Astrocyte of the spinal cord (primary cell): ENCODE measurements at regions not wholly inside any gene's neighbourhood (a gene's known extent, or its start where the extent isn't known, plus 50 kb on each side); places are given as distances from the start of the nearest gene placed in this dataset.

Experiments
- DNase-seq: peaks from one replicate; pipeline ENCODE4 v3.0.0; 2011; ENCODE audit warnings: low read depth, low spot score
- H3K4me3 ChIP-seq: 2 replicates; pipeline ENCODE4 v1.5.1; 2011; ENCODE audit warnings: low read depth, mild to moderate bottlenecking, low read length, moderate library complexity
- CTCF ChIP-seq: IDR thresholded peaks from 2 replicates; pipeline ENCODE4 v1.5.1; 2012; ENCODE audit warnings: low read depth, mild to moderate bottlenecking, low read length, inconsistent platforms
- in situ Hi-C: cut with HindIII; loops from 2 replicates; pipeline ENCODE4 v1.10.0; 2017; ENCODE audit warnings: low sequenced_read_pairs

GRCh38 chr7:36019980-36020379, 133.1 kb upstream of the EEPD1 start:
- in situ Hi-C loops, result no loop called here
- TF ChIP-seq CTCF, result no peak
- DNase-seq, result no peak
- H3K4me3 ChIP-seq, result no peak overlapping the region

DNA sequence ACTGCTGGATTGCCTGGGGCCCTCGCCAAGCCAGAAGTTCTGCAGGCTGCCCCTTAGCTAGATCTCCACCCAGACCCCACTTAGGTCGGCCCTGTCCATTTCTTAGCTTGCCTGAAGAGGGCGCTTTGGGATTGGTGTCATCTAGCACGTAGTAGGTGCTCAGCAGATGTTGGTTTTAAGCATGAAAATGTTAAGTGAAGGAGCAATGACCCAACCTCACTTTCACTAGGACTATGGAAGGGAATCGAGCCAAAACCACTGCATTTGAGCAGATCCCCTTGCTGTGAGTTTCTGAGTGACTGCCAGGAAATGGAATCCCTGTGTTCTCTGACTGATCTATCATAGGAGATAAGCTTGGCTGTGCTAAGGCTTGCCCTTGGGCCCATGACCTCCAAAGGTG, 131.7 kb upstream of the EEPD1 start:
- in situ Hi-C loops, result no loop called here
- H3K4me3 ChIP-seq, result no peak overlapping the region
- peak; percentile 45 for TF ChIP-seq CTCF
- no peak for DNase-seq

DNA sequence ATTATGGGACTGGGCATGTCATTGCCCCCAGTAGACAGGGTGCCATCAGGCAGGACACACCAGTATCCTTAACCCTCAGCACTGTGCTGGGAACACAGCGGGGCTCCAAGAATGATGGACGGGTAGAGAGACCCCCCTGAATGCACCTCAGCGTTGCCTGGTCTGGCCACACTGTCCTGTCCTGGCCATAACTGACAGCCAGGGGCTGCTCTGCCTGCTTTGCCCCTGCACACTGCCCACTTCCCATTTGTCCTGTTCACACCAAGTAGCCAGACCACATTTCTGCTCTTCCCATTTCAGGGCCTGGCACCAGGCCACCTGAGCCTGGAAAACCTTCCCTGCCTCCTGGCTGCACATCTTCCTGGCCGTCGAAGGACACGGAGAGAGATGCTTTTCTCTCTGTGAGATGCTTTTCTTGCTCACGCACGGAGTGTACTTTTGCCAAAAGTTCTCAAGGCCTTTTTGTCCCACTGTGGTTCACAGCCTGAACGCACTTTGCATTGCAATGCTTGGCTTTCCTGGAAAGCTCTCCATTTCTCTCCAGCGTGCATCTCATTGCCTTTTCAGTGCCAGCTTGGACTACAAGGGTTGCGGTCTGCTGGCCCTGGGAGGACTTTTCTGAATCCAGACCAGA, 131.0 kb upstream of the EEPD1 start:
- no peak overlapping the region for H3K4me3 ChIP-seq
- in situ Hi-C loops, result no loop called here
- no peak for TF ChIP-seq CTCF
- DNase-seq, result no peak

GRCh38 chr7:36023033-36023560, 130.0 kb upstream of the EEPD1 start:
- no peak overlapping the region for H3K4me3 ChIP-seq
- DNase-seq, result no peak
- no peak for TF ChIP-seq CTCF
- in situ Hi-C loops, result no loop called here

- DNase-seq, result no peak
- TF ChIP-seq CTCF, result no peak
- in situ Hi-C loops, result no loop called here
- no peak overlapping the region for H3K4me3 ChIP-seq
Measured at GRCh38 chr7:36025190-36025589, 127.9 kb upstream of the EEPD1 start.

DNA sequence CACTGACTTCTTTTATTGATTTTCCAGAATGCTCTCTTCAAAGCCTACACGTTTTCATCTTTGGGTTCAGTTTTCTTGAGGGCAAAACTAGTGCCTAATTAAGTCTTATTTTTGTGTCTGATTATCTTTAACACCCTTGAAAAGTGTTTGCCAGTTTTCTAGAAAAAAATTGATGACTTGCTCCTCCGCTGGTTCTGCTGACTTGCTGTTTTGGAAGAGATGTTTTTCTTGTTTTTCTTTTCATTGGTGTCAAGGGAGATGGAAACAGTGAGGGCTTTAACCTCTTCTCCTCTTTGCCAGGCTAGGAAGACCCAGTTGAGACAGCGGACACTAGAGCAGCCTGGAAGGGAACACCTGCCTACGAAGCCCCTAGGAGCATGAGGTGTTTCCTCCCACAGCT, 123.7 kb upstream of the EEPD1 start:
- no peak for DNase-seq
- TF ChIP-seq CTCF, result no peak
- in situ Hi-C loops, result no loop called here
- no peak overlapping the region for H3K4me3 ChIP-seq
